GM06990 (cell line): ENCODE measurements at regions not wholly inside any gene's neighbourhood (a gene's known extent, or its start where the extent isn't known, plus 50 kb on each side); places are given as distances from the start of the nearest gene placed in this dataset.

Experiments
- DNase-seq: peaks from one replicate; pipeline ENCODE4 v3.0.0-alpha.2; 2011; ENCODE audit not compliant: insufficient read length; ENCODE audit errors: extremely low read depth
- H3K27me3 ChIP-seq: replicated peaks from 2 replicates; pipeline ENCODE4 v1.6.0; 2011; ENCODE audit warnings: low read length; ENCODE audit not compliant: control insufficient read depth, insufficient read depth
- H3K36me3 ChIP-seq: 2 replicates; pipeline ENCODE4 v1.5.1; 2011; ENCODE audit warnings: low read length; ENCODE audit not compliant: control insufficient read depth, insufficient read depth
- H3K4me3 ChIP-seq: replicated peaks from 2 replicates; pipeline ENCODE4 v1.5.1; 2011; ENCODE audit warnings: low read depth, mild to moderate bottlenecking, control low read depth, low read length
- TF ChIP-seq, protein P1 (sequence below): IDR thresholded peaks from 2 replicates; pipeline ENCODE4 v1.5.1; 2011; ENCODE audit warnings: low read length, control low read depth, mild to moderate bottlenecking, inconsistent platforms; ENCODE audit not compliant: insufficient read depth, poor library complexity, severe bottlenecking

DNA sequence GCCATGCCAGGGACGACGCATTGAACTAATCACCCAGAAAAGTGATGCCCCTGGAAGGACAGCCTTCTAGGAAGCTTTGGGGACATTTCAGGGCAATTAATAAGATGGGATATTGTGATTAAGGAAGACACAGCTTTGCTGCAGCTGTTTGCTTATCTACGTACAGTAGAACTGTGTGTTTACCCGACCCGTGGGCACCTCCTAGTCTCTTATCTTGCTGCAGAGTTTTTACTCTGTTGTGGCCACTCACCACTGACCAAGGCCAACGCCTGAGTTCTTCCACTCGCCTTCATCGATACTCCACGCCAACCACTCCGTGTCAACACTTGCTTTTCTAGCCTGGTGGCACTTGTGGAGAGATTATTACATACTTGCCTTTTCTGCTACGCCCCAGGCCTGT is 105.9 kb upstream of the MLN start:
- H3K27me3 ChIP-seq: no peaks in the 10 kb centered on the region; the same call in 1 of the 2 replicates
- H3K4me3 ChIP-seq: no peak overlapping the region
- TF ChIP-seq, protein P1, sequence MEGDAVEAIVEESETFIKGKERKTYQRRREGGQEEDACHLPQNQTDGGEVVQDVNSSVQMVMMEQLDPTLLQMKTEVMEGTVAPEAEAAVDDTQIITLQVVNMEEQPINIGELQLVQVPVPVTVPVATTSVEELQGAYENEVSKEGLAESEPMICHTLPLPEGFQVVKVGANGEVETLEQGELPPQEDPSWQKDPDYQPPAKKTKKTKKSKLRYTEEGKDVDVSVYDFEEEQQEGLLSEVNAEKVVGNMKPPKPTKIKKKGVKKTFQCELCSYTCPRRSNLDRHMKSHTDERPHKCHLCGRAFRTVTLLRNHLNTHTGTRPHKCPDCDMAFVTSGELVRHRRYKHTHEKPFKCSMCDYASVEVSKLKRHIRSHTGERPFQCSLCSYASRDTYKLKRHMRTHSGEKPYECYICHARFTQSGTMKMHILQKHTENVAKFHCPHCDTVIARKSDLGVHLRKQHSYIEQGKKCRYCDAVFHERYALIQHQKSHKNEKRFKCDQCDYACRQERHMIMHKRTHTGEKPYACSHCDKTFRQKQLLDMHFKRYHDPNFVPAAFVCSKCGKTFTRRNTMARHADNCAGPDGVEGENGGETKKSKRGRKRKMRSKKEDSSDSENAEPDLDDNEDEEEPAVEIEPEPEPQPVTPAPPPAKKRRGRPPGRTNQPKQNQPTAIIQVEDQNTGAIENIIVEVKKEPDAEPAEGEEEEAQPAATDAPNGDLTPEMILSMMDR: no peak
- DNase-seq: no peak
- H3K36me3 ChIP-seq: no peaks in the 10 kb centered on the region

- Histone ChIP-seq H3K27me3 (no peaks in the 10 kb centered on the region; the same call in 1 of the 2 replicates), H3K36me3 (no peaks in the 10 kb centered on the region), H3K4me3 (no peak overlapping the region)
- DNase-seq: no peak
- TF ChIP-seq, protein P1: no peak
Observed at GRCh38 chr6:33908025-33908424, 104.2 kb upstream of the MLN start.

- Histone ChIP-seq H3K36me3 (no peaks in the 10 kb centered on the region), H3K27me3 (no peaks in the 10 kb centered on the region; the same call in 1 of the 2 replicates), H3K4me3 (no peak overlapping the region)
- no peak for DNase-seq
- TF ChIP-seq, protein P1: no peak
Observed at GRCh38 chr6:33907227-33907626, 103.4 kb upstream of the MLN start.

DNA sequence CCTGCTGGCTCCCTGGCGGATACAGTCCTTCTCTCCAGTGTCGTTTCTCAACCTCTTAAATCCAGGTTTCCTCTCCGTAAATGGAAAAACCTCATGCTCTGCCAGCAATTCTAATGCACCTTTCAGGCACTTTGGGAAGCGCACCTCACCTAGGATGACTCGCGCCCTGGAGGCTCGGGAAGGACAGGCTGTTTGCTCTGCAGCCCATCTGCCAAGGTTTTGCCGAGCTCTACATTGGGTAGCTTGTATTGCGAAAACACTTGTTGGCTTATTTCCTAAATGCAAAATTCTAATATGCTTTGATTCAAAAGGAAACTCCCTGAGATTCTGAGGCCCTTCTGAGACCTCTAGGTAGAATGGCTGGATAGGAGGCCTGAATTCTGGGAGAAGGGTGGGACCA is 102.6 kb upstream of the MLN start:
- H3K4me3 ChIP-seq: no peak overlapping the region
- no peaks in the 10 kb centered on the region for H3K36me3 ChIP-seq
- TF ChIP-seq, protein P1: no peak
- no peak for DNase-seq
- H3K27me3 ChIP-seq: no peaks in the 10 kb centered on the region; the same call in 1 of the 2 replicates

DNA sequence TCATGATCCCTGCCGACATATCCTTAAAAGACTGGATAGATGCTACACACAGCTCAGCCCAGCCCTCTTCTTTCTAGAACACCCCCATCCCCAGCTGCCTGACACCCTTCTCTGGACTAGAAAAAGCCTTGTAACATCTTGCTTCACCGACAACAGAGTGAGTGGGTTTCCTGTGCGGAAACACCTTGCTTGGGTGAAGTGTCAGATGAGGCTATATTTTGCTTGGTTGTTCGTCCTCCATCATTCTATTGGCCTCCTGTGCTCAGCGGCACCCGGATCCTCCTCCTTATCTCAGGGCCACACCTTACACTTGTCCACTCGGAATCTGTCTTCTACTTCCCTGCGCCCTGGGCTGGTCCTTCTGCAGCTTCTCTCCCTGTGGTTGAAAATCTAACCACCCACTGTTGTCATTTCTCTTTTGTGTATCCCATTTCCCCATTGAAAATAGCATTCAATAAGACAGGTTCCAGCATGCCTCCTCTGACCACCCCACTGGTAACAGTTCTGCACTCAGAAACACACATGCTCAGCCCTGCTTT is 101.3 kb upstream of the MLN start:
- no peaks in the 10 kb centered on the region for H3K36me3 ChIP-seq
- no peaks in the 10 kb centered on the region; the same call in 1 of the 2 replicates for H3K27me3 ChIP-seq
- no peak for DNase-seq
- H3K4me3 ChIP-seq: no peak overlapping the region
- TF ChIP-seq, protein P1: no peak

DNA sequence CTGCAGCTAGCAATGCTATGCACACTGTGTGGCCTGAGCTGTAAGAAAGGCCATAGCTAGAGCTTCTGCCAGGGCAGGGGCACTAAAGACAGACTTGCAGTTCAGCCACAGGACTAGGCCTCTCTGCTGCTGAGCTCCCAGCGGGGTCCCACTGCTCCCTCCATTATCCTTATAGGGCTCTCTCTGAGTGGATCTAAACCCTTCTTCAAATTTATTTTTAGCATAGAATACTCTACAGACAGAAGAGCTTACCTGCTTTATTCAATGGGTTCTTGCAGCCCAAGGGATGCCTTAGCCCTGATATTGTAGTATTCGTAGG is 100.9 kb upstream of the MLN start:
- DNase-seq: no peak
- no peak overlapping the region for H3K4me3 ChIP-seq
- no peaks in the 10 kb centered on the region for H3K36me3 ChIP-seq
- H3K27me3 ChIP-seq: no peaks in the 10 kb centered on the region; the same call in 1 of the 2 replicates
- TF ChIP-seq, protein P1: no peak
